Stimulated activated naive B cell treated with anti-CD40 and anti-IgM and Interleukin-4, amounts not matched to agents 10 μg/mL and 1 μg/mL and 100 μg/mL, for 72 hours (primary cell): ENCODE measurements at regions not wholly inside any gene's neighbourhood (a gene's known extent, or its start where the extent isn't known, plus 50 kb on each side); places are given as distances from the start of the nearest gene placed in this dataset.
"Not testable (repeated sequence)": the region's sequence is repeated elsewhere in the genome, so short reads cannot be mapped to it uniquely, and the experiment has no call there.

Source experiments
- ATAC-seq, 2 donors: fragments of 150-1000 bp; cut with Tn5 transposase; replicated peaks; 2 replicates each; pipeline ENCODE4 v1.10.0; 2021; ENCODE audit warnings: moderate library complexity in 1 of 2
- DNase-seq: peaks from one replicate; pipeline ENCODE4 v3.0.0; 2021
- H3K27ac Mint-ChIP-seq: one replicate; pipeline ENCODE4 v1.8.0; 2022; ENCODE audit warnings: mild to moderate bottlenecking, mixed read lengths
- H3K27me3 Mint-ChIP-seq, 2 donors: one replicate each; pipeline ENCODE4 v1.8.0; 2022; ENCODE audit warnings: mixed read lengths in 2 of 2
- H3K36me3 Mint-ChIP-seq, 2 donors: one replicate each; pipeline ENCODE4 v1.8.0; 2022; ENCODE audit warnings: mixed read lengths in 2 of 2, mild to moderate bottlenecking in 1 of 2
- H3K4me1 Mint-ChIP-seq, 2 donors: one replicate each; pipeline ENCODE4 v1.8.0; 2022; ENCODE audit warnings: mixed read lengths in 2 of 2, mild to moderate bottlenecking in 1 of 2
- H3K4me3 Mint-ChIP-seq, 2 donors: one replicate each; pipeline ENCODE4 v1.8.0; 2022; ENCODE audit warnings: mild to moderate bottlenecking in 2 of 2, mixed read lengths in 2 of 2, moderate library complexity in 1 of 2
- H3K9me3 Mint-ChIP-seq, 2 donors: one replicate each; pipeline ENCODE4 v1.8.0; 2022; ENCODE audit warnings: mixed read lengths in 2 of 2, mild to moderate bottlenecking in 1 of 2

- Mint-ChIP-seq H3K4me3 (no peak overlapping the region), H3K4me1 (peaks cover 34 to 51% of the 10 kb centered on the region in 2 donors), H3K27ac (no peak overlapping the region), H3K27me3 (no peaks in the 10 kb centered on the region), H3K9me3 (peaks cover 5 to 6% of the 10 kb centered on the region in 2 donors), H3K36me3 (peaks cover 2 to 4% of the 10 kb centered on the region in 2 donors)
- ATAC-seq (peak in 1 of 2 donors; percentile 37), DNase-seq (no peak)
Measured at GRCh38 chr6:105867277-105867676, 218.9 kb upstream of the PRDM1 start.

GRCh38 chr6:105862936-105863607 is 223.1 kb upstream of the PRDM1 start:
- peak overlapping the region in 1 of 2 donors; percentile 10 for H3K4me3 Mint-ChIP-seq
- H3K36me3 Mint-ChIP-seq, result peaks cover 2 to 4% of the 10 kb centered on the region in 2 donors
- peak; percentile 89 to 95 for ATAC-seq
- H3K4me1 Mint-ChIP-seq, result peaks cover 27 to 49% of the 10 kb centered on the region in 2 donors
- H3K9me3 Mint-ChIP-seq, result peaks cover 5 to 6% of the 10 kb centered on the region in 2 donors
- no peaks in the 10 kb centered on the region for H3K27me3 Mint-ChIP-seq
- no peak for DNase-seq
- peak overlapping the region; percentile 21 for H3K27ac Mint-ChIP-seq

- not testable (repeated sequence) for DNase-seq, H3K36me3 Mint-ChIP-seq, H3K27me3 Mint-ChIP-seq, H3K4me3 Mint-ChIP-seq, ATAC-seq, H3K27ac Mint-ChIP-seq, H3K9me3 Mint-ChIP-seq
- H3K4me1 Mint-ChIP-seq, result peaks cover 16 to 37% of the 10 kb centered on the region in 2 donors
Measured at GRCh38 chr6:105860927-105861326, 225.2 kb upstream of the PRDM1 start.

GRCh38 chr6:105859457-105859856 is 226.7 kb upstream of the PRDM1 start:
- no peaks in the 10 kb centered on the region for H3K9me3 Mint-ChIP-seq
- H3K27ac Mint-ChIP-seq, result no peak overlapping the region
- no peak overlapping the region for H3K4me3 Mint-ChIP-seq
- DNase-seq (no peak), ATAC-seq (peak; percentile 12 to 36)
- peaks cover 16 to 36% of the 10 kb centered on the region in 2 donors for H3K4me1 Mint-ChIP-seq
- no peaks in the 10 kb centered on the region for H3K36me3 Mint-ChIP-seq
- no peaks in the 10 kb centered on the region for H3K27me3 Mint-ChIP-seq

- H3K9me3 Mint-ChIP-seq, H3K4me3 Mint-ChIP-seq, H3K36me3 Mint-ChIP-seq, H3K27ac Mint-ChIP-seq, DNase-seq, H3K27me3 Mint-ChIP-seq, ATAC-seq: not testable (repeated sequence)
- H3K4me1 Mint-ChIP-seq, result peaks cover 12 to 28% of the 10 kb centered on the region in 2 donors
Measured at GRCh38 chr6:105858639-105859038, 227.5 kb upstream of the PRDM1 start.

GRCh38 chr6:105855433-105855832 is 230.7 kb upstream of the PRDM1 start:
- ATAC-seq (no peak), DNase-seq (no peak)
- Mint-ChIP-seq H3K36me3 (no peaks in the 10 kb centered on the region), H3K27me3 (no peaks in the 10 kb centered on the region), H3K4me3 (no peak overlapping the region), H3K27ac (no peak overlapping the region), H3K9me3 (no peaks in the 10 kb centered on the region), H3K4me1 (peaks cover 4 to 9% of the 10 kb centered on the region in 2 donors)

DNA sequence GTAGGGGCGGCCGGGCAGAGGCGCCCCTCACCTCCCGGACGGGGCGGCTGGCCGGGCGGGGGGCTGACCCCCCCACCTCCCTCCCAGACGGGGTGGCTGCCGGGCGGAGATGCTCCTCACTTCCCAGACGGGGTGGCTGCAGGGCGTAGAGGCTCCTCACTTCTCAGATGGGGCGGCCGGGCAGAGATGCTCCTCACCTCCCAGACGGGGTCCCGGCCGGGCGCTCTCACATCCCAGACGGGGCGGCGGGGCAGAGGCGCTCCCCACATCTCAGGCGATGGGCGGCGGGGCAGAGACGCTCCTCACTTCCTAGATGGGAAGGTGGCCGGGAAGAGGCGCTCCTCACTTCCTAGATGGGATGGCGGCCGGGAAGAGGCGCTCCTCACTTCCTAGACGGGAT is 232.2 kb upstream of the PRDM1 start:
- not testable (repeated sequence) for DNase-seq, H3K4me3 Mint-ChIP-seq, ATAC-seq, H3K4me1 Mint-ChIP-seq, H3K27me3 Mint-ChIP-seq, H3K27ac Mint-ChIP-seq, H3K9me3 Mint-ChIP-seq, H3K36me3 Mint-ChIP-seq

DNA sequence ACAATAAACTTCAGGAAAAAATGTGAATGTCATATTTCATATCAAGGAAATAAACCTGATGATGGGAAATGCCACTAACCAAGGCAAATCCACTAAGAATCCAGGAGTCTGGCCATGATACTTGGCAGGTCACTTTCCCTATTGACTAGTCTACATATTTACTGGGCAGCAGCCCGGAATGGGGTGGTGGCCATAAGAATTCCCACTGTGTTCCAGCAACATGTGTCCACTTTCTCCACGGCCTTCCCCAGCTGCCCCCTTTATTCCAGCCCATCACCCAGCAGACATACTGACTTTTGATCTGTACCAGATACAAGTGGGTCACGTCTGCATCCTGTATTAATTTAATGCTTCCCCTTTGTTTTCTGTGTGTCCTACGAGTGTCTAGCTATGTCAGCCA is 234.5 kb upstream of the PRDM1 start:
- no peak for DNase-seq
- no peaks in the 10 kb centered on the region for H3K4me1 Mint-ChIP-seq
- no peak for ATAC-seq
- no peaks in the 10 kb centered on the region for H3K27me3 Mint-ChIP-seq
- no peak overlapping the region for H3K4me3 Mint-ChIP-seq
- H3K27ac Mint-ChIP-seq, result no peak overlapping the region
- H3K36me3 Mint-ChIP-seq, result no peaks in the 10 kb centered on the region
- H3K9me3 Mint-ChIP-seq, result no peaks in the 10 kb centered on the region

DNA sequence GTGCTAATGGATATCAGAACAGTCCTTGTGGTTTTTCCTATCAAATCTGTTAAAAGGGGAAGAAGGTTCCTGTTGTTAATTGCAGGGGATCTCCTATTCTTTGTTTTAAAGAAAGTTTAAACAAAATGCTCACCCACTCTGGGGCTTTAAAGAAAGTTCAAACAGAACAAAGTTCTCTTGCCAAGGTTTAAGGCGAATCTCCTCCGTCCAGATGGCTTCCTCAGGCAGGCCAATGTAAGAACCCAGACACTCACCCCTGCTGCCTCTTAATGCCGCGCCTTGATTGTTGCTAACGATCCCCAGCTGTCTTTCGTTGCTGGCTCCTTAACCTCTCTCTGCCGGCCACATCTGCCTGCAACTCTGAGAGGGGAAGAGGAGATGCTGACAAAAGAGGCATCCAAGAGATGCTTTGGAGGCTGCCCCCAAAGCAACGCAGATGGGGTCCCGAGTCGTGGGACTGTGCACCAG is 235.0 kb upstream of the PRDM1 start:
- ATAC-seq (no peak), DNase-seq (no peak)
- Mint-ChIP-seq H3K36me3 (no peaks in the 10 kb centered on the region), H3K9me3 (no peaks in the 10 kb centered on the region), H3K27me3 (no peaks in the 10 kb centered on the region), H3K4me3 (no peak overlapping the region), H3K4me1 (no peaks in the 10 kb centered on the region), H3K27ac (no peak overlapping the region)

DNA sequence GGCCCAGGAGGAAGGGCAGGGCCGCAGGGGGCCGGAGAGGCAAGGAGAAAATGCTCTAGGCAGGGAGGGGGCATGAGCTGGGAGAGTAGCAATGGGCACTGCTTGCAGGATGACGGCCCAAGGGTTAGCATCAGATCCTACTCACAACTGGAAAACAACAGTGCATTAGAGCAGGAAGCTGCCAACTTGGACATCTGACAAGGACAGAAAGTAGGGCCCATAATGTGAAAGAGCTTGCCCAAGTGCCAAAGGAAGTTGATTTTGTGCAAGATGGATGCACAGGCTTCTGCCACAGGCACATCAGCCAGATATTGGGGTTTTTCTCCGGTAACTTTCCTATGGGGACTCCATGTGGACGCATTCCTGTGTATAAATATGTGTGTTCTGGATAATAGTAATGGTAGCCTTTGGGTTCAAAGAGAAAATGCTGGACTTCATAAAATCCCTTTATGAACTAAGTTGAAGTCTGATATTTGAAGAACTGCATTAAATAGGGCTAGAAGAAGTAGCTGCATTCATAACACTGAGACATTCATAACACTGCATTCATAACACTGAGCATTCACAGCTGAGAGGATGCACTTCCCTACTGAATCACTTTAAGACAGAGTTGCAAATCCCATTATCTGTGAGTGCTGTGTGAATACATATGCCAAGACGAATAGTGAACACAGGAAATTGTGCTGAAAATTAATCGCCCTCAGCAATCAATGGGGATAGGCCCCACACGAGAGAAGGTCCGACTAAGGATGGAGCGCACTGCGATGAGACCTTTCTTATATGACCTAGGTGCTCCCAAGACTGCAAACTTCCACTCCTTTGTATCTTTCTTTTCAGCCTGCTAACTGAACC is 235.6 kb upstream of the PRDM1 start:
- Mint-ChIP-seq H3K27me3 (no peaks in the 10 kb centered on the region), H3K9me3 (no peaks in the 10 kb centered on the region), H3K27ac (no peak overlapping the region), H3K36me3 (no peaks in the 10 kb centered on the region), H3K4me1 (no peaks in the 10 kb centered on the region), H3K4me3 (no peak overlapping the region)
- no peak for DNase-seq
- ATAC-seq, result no peak

DNA sequence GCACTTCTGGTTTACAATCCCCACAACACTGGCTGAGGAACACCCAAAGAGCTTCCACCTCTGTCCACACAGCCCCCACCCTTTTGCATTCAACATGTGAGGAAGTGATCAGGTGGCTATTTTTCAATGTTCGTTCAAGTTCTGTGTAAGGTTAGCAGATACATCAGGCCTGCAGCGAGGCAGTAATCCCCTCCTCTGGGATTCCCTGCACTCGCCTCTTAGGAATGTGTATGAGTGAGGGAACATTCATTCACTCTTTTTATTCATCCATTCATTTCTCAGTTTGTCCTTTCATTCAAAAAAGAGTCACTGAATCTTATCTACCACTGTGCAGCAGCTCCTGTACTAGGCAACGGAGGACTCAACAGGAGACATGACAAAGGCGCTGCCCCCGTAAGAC is 236.4 kb upstream of the PRDM1 start:
- Mint-ChIP-seq H3K36me3 (no peaks in the 10 kb centered on the region), H3K4me1 (no peaks in the 10 kb centered on the region), H3K27ac (no peak overlapping the region), H3K9me3 (no peaks in the 10 kb centered on the region), H3K27me3 (no peaks in the 10 kb centered on the region), H3K4me3 (no peak overlapping the region)
- ATAC-seq (no peak), DNase-seq (no peak)

DNA sequence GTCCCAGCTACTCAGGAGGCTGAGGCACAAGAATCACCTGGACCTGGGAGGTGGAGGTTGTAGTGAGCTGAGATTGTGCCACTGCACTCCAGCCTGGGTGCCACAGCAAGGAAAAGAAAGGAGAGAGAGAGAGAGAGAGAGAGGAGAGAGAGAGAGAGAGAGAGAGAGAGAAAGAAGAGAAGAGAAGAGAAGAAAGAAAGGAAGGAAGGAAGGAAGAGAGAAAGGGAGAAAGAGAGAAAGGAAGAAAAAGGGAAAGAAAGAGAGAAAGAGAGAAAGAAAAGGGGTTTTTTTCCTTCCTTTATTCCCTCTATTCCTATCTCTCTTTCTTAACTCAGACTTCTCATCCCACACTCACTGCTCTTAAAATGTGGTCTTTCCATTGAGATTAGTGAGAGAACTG is 238.7 kb upstream of the PRDM1 start:
- Mint-ChIP-seq H3K4me3 (no peak overlapping the region), H3K9me3 (no peaks in the 10 kb centered on the region), H3K27ac (no peak overlapping the region), H3K27me3 (no peaks in the 10 kb centered on the region), H3K4me1 (no peaks in the 10 kb centered on the region), H3K36me3 (no peaks in the 10 kb centered on the region)
- DNase-seq (no peak), ATAC-seq (no peak)

DNA sequence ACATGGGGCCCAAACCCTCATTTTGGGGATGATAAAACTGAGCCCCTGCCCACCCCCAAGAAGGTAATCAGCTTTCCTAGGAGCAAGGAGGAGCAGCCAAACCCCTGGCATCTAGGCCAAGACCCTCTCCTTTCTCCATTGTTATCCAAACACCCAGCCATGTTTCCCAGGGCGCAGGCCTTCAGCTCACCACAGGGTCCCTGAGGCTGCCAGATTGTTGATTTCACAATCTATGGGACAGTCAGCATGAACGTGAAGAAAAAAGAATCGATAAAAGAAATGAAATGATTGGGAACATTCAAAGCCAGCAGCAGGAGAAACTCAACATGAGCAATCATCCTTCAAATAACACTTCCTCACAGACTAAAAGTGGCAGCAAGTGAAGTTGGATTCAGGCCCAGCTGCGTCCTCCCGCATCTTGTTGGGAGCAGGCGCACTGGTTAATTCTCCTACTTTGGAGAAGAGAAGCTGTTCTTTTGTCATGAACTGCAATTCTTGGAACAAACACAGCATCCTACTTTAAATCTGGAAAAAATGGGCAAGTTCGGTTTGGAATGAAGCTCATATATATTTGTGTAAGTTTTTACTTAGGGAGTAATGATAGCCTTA is 241.8 kb upstream of the PRDM1 start:
- Mint-ChIP-seq H3K9me3 (no peaks in the 10 kb centered on the region), H3K27me3 (no peaks in the 10 kb centered on the region), H3K36me3 (no peaks in the 10 kb centered on the region), H3K4me3 (no peak overlapping the region), H3K4me1 (no peaks in the 10 kb centered on the region), H3K27ac (no peak overlapping the region)
- DNase-seq (no peak), ATAC-seq (no peak)

DNA sequence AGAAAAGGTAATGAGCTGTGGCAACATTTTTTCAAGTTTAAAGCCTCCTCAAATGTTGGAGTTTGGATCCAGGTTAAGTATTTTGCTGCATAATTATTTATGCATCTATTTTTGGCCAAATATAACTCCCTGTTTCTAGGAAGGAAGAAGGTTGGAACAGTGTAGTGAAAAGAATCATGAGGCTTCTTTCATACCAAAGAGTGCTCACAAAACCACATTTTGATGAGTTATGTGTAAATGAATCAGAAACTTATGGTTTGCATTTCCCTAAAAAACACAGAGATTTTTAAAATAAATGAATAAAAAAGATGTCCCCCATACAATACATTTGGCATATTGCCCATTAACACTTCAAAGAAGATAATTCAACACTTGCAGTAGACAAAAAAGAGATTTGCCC is 246.9 kb upstream of the PRDM1 start:
- DNase-seq (no peak), ATAC-seq (no peak)
- Mint-ChIP-seq H3K36me3 (no peaks in the 10 kb centered on the region), H3K4me3 (no peak overlapping the region), H3K27ac (no peak overlapping the region), H3K27me3 (no peaks in the 10 kb centered on the region), H3K9me3 (no peaks in the 10 kb centered on the region), H3K4me1 (peaks cover 9 to 17% of the 10 kb centered on the region in 2 donors)

DNA sequence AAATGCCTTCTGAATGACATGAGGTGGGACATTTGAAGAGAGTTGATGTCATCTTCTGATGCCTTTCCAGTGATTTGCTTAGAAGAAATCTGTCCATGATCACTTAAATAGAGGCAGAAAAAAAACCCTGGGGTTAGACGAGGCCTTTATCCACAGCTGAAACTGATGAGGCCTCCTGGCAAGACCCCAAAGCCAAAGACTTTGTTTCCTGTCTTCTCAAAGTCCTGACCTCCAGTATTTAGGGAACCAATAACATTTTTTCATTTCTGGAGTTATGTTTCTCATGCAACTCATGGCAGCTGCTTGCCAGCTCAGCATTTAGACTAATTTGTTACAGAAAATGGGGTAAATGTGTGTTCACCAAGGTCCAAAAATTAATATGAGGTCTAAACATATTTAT is 248.0 kb upstream of the PRDM1 start:
- no peaks in the 10 kb centered on the region for H3K27me3 Mint-ChIP-seq
- ATAC-seq (no peak), DNase-seq (no peak)
- no peak overlapping the region for H3K4me3 Mint-ChIP-seq
- no peaks in the 10 kb centered on the region for H3K36me3 Mint-ChIP-seq
- H3K27ac Mint-ChIP-seq, result no peak overlapping the region
- H3K9me3 Mint-ChIP-seq, result no peaks in the 10 kb centered on the region
- H3K4me1 Mint-ChIP-seq, result peaks cover 9 to 19% of the 10 kb centered on the region in 2 donors
